ENCODE measurements at regions not wholly inside any gene's neighbourhood (a gene's known extent, or its start where the extent isn't known, plus 50 kb on each side); places are given as distances from the start of the nearest gene placed in this dataset.

DNA sequence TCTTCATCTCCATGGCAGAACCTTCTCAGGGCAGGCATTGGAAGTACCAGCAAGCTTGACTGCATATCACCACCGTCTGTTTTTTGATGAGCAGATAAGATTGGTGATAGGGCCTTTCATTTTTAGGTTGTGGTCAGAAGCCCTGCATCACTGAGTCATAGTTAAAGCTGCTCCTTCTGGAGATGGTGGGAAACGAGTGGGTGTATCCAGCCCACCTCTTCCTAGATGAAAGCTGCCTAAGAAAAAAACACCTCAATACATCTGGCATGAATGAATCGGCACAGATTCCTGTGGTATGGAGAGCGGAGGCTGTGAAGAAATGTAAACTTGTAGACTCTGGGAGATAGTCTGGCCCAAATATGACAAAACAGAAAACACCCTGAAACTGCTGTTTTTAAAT, 248.7 kb upstream of the EGLN3 start:
- TF ChIP-seq YY1 (IDR thresholded peaks at IDR 0.05; ENCODE audit: insufficient read depth, insufficient read length) (no peak), ZNF274 (IDR thresholded peaks at IDR 0.05; ENCODE audit: low read depth, low read length) (no peak), SUZ12 (IDR thresholded peaks at IDR 0.05; ENCODE audit: extremely low read depth, insufficient read depth, insufficient read length) (no peak)

All from NT2/D1 (cell line).